A673 (cell line): ENCODE measurements at regions not wholly inside any gene's neighbourhood (a gene's known extent, or its start where the extent isn't known, plus 50 kb on each side); places are given as distances from the start of the nearest gene placed in this dataset.

ENCODE experiments used
- BruUV-seq: library from RNA; stranded (reverse); fragments of 400-500 nt; replicated peaks from 2 replicates; lab custom pipeline; 2021; lab: Mats Ljungman, UMichigan
- CTCF ChIA-PET: fragments of 300-600 bp; sonication (Branson Sonifier 250); formaldehyde crosslinking; loops from one replicate; lab custom pipeline; 2022; ENCODE audit warnings: antibody characterized with exemption; lab: Charles Lee
- POLR2A ChIA-PET: fragments of 300-600 bp; sonication (Branson Sonifier 250); formaldehyde crosslinking; loops from one replicate; lab custom pipeline; 2022; ENCODE audit warnings: antibody characterized with exemption; ENCODE audit not compliant: low non-redundant PET; lab: Charles Lee
- DNase-seq: peaks from one replicate; pipeline ENCODE4 v3.0.0-alpha.2; 2015; ENCODE audit warnings: low spot score
- H3K27ac ChIP-seq: fragments of 200-600 bp; sonication (generic); 2 replicates; pipeline ENCODE4 v1.5.1; 2016; ENCODE audit warnings: mixed run types, low read depth, mild to moderate bottlenecking, mixed read lengths, antibody characterized with exemption, low read length; ENCODE audit not compliant: poor library complexity, severe bottlenecking
- H3K27me3 ChIP-seq: fragments of 200-600 bp; sonication (generic); replicated peaks from 2 replicates; pipeline ENCODE4 v1.6.1; 2017; ENCODE audit warnings: mixed run types, low read depth, mild to moderate bottlenecking, mixed read lengths, antibody characterized with exemption, low read length; ENCODE audit not compliant: insufficient read depth, poor library complexity
- H3K36me3 ChIP-seq: fragments of 200-600 bp; sonication (generic); 2 replicates; pipeline ENCODE4 v1.6.1; 2016; ENCODE audit warnings: mixed run types, mild to moderate bottlenecking, mixed read lengths, antibody characterized with exemption, low read length; ENCODE audit not compliant: insufficient read depth, poor library complexity, severe bottlenecking
- H3K4me1 ChIP-seq: fragments of 200-600 bp; sonication (generic); 2 replicates; pipeline ENCODE4 v1.6.1; 2017; ENCODE audit warnings: mixed run types, mild to moderate bottlenecking, mixed read lengths, antibody characterized with exemption, low read length; ENCODE audit not compliant: insufficient read depth, poor library complexity, severe bottlenecking
- H3K4me3 ChIP-seq: fragments of 200-600 bp; sonication (generic); 2 replicates; pipeline ENCODE4 v1.5.1; 2016; ENCODE audit warnings: low read depth, mixed run types, mild to moderate bottlenecking, mixed read lengths, low read length; ENCODE audit not compliant: poor library complexity, severe bottlenecking
- H3K9me3 ChIP-seq: fragments of 200-600 bp; sonication (generic); 2 replicates; pipeline ENCODE4 v1.6.1; 2016; ENCODE audit warnings: mixed run types, low read depth, mild to moderate bottlenecking, mixed read lengths, antibody characterized with exemption, low read length; ENCODE audit not compliant: poor library complexity, severe bottlenecking
- CTCF ChIP-seq: fragments of 300-800, 200-600 bp; sonication (generic); conservative IDR thresholded peaks from 2 replicates; pipeline ENCODE4 v1.5.1; 2017; ENCODE audit warnings: low read depth, mild to moderate bottlenecking, antibody characterized with exemption, low read length, moderate library complexity, mixed read lengths
- EZH2 ChIP-seq: fragments of 200-600 bp; sonication (generic); IDR thresholded peaks from 2 replicates; pipeline ENCODE4 v1.6.1; 2017; ENCODE audit warnings: borderline replicate concordance, low read depth, mild to moderate bottlenecking, mixed read lengths, antibody characterized with exemption, low read length; ENCODE audit not compliant: poor library complexity, severe bottlenecking
- intact Hi-C: fragments of 100-400 bp; cut with micrococcal nuclease; formaldehyde crosslinking; loops from one replicate; pipeline ENCODE4 v1.10.0; 2022; ENCODE audit not compliant: unreplicated experiment

GRCh38 chr1:55310505-55310971 lies 95.4 kb upstream of the USP24 start:
- intact Hi-C loops: no loop called here
- Histone ChIP-seq H3K27ac (no peak overlapping the region), H3K27me3 (peaks cover 4% of the 10 kb centered on the region), H3K9me3 (no peaks in the 10 kb centered on the region), H3K4me3 (no peak overlapping the region), H3K36me3 (no peaks in the 10 kb centered on the region), H3K4me1 (no peaks in the 10 kb centered on the region)
- peak; percentile 54 for DNase-seq
- no TSS peak for BruUV-seq
- ChIA-PET CTCF (no interaction called here), POLR2A (no interaction called here)
- no peak for TF ChIP-seq CTCF
- no peak for TF ChIP-seq EZH2

- H3K4me3 ChIP-seq: no peak overlapping the region
- POLR2A ChIA-PET: no interaction called here
- DNase-seq: no peak
- H3K36me3 ChIP-seq: no peaks in the 10 kb centered on the region
- intact Hi-C loops: no loop called here
- no peaks in the 10 kb centered on the region for H3K4me1 ChIP-seq
- no peaks in the 10 kb centered on the region for H3K9me3 ChIP-seq
- TF ChIP-seq EZH2 (no peak), CTCF (no peak)
- CTCF ChIA-PET: no interaction called here
- H3K27me3 ChIP-seq: peaks cover 4% of the 10 kb centered on the region
- H3K27ac ChIP-seq: no peak overlapping the region
- BruUV-seq: no TSS peak
These were observed 94.8 kb upstream of the USP24 start for GRCh38 chr1:55309786-55310504.

- TF ChIP-seq CTCF (no peak), EZH2 (no peak)
- Histone ChIP-seq H3K27me3 (peaks cover 4% of the 10 kb centered on the region), H3K9me3 (no peaks in the 10 kb centered on the region), H3K4me3 (no peak overlapping the region), H3K27ac (no peak overlapping the region), H3K36me3 (no peaks in the 10 kb centered on the region), H3K4me1 (no peaks in the 10 kb centered on the region)
- intact Hi-C loops: no loop called here
- no TSS peak for BruUV-seq
- no peak for DNase-seq
- POLR2A ChIA-PET: no interaction called here
- CTCF ChIA-PET: no interaction called here
These were observed 93.9 kb upstream of the USP24 start for GRCh38 chr1:55309053-55309452.
